AG09309 (cell line): ENCODE measurements at regions not wholly inside any gene's neighbourhood (a gene's known extent, or its start where the extent isn't known, plus 50 kb on each side); places are given as distances from the start of the nearest gene placed in this dataset.
"Not testable (repeated sequence)": the region's sequence is repeated elsewhere in the genome, so short reads cannot be mapped to it uniquely, and the experiment has no call there.

Experiments
- DNase-seq: peaks from one replicate; pipeline ENCODE4 v3.0.0-alpha.2; 2010; ENCODE audit warnings: low read depth
- H3K4me3 ChIP-seq: 2 replicates; pipeline ENCODE4 v1.5.1; 2011; ENCODE audit warnings: mild to moderate bottlenecking, low read depth, low read length, moderate library complexity; ENCODE audit not compliant: control insufficient read depth
- CTCF ChIP-seq: IDR thresholded peaks from 2 replicates; pipeline ENCODE4 v1.5.1; 2011; ENCODE audit warnings: mild to moderate bottlenecking, low read depth, low read length, inconsistent platforms; ENCODE audit not compliant: insufficient read depth, control insufficient read depth; ENCODE audit errors: missing control alignments

GRCh38 chr21:35711213-35711612 is 349.1 kb downstream of the SETD4 start:
- H3K4me3 ChIP-seq = no peak overlapping the region
- DNase-seq = no peak
- TF ChIP-seq CTCF = no peak

GRCh38 chr21:35709990-35710389 is 350.3 kb downstream of the SETD4 start:
- not testable (repeated sequence) for H3K4me3 ChIP-seq, DNase-seq

- no peak for DNase-seq
- no peak overlapping the region for H3K4me3 ChIP-seq
- TF ChIP-seq CTCF = no peak
These were observed 354.4 kb downstream of the SETD4 start for GRCh38 chr21:35705888-35706287.

- no peak for TF ChIP-seq CTCF
- no peak overlapping the region for H3K4me3 ChIP-seq
- no peak for DNase-seq
These were observed 355.0 kb downstream of the SETD4 start for GRCh38 chr21:35705237-35705887.

- H3K4me3 ChIP-seq = no peak overlapping the region
- no peak for DNase-seq
- no peak for TF ChIP-seq CTCF
These were observed 356.6 kb downstream of the SETD4 start for GRCh38 chr21:35703704-35704103.

- no peak overlapping the region for H3K4me3 ChIP-seq
- DNase-seq = no peak
- no peak for TF ChIP-seq CTCF
These were observed 361.0 kb downstream of the SETD4 start for GRCh38 chr21:35699361-35699760.

- H3K4me3 ChIP-seq = no peak overlapping the region
- no peak for DNase-seq
- TF ChIP-seq CTCF = no peak
These were observed 363.0 kb downstream of the SETD4 start for GRCh38 chr21:35697321-35697808.
